Kidney tubule cell (primary cell): ENCODE measurements at regions not wholly inside any gene's neighbourhood (a gene's known extent, or its start where the extent isn't known, plus 50 kb on each side); places are given as distances from the start of the nearest gene placed in this dataset.

Experiments used
- DNase-seq: peaks from one replicate; pipeline ENCODE4 v3.0.0-alpha.2; 2018; ENCODE audit warnings: low spot score

- no peak for DNase-seq
Measured at GRCh38 chr9:130781569-130781968, 53.5 kb upstream of the ABL1 start.

DNA sequence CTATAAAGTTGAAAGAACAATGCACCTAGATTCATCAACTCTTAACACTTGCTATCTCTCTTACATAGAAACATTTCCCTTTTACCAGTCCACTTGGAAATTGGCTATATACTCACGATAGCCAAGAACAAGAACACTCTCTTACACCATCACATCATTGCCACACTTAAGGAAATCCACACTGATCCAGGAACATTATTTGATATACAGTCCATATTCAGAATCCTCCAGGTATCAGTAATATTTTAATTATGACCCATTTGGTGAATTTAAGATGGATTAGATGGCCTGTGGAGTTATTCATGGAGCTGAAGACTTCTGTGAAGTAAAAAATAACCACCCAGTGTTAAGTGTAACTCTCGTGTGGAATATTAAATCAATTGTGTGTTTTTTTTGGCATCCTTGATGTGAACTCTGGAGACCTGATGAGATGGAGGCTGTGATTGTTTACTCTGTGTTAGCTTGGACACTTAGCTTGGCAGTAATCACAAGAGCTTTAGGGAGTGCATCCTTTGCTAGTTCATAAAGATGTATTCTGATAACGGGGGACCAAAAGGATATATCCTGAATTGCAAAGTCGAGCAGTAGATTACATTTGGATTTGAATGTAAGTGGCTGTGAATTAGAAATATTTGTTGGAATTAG lies 52.0 kb upstream of the ABL1 start:
- no peak for DNase-seq

- DNase-seq, result no peak
Measured at GRCh38 chr9:130785053-130785452, 50.0 kb upstream of the ABL1 start.
